IMR-90 (cell line): ENCODE measurements at regions not wholly inside any gene's neighbourhood (a gene's known extent, or its start where the extent isn't known, plus 50 kb on each side); places are given as distances from the start of the nearest gene placed in this dataset.

Experiments
- ATAC-seq: fragments of 200-7000 bp; cut with Tn5 transposase; 2 replicates; pipeline ENCODE4 v1.9.1; 2020; ENCODE audit warnings: low read depth, mild to moderate bottlenecking, moderate library complexity
- BruUV-seq: library from RNA; stranded (reverse); fragments of 400-500 nt; replicated peaks from 2 replicates; lab custom pipeline; 2021; lab: Mats Ljungman, UMichigan
- CTCF ChIA-PET: fragments of 300-600 bp; formaldehyde crosslinking; extraction: SDS; loops from one replicate; lab custom pipeline; 2021; ENCODE audit warnings: antibody characterized with exemption; lab: Yijun Ruan, JAX
- POLR2A ChIA-PET: fragments of 300-600 bp; sonication (Branson Sonifier 250); formaldehyde crosslinking; loops from one replicate; lab custom pipeline; 2022; ENCODE audit warnings: antibody characterized with exemption; ENCODE audit not compliant: unreplicated experiment; lab: Charles Lee
- DNase-seq: peaks from one replicate; pipeline ENCODE4 v3.0.0; 2013
- H2AFZ ChIP-seq: replicated peaks from 2 replicates; pipeline ENCODE3; 2013; ENCODE audit warnings: low read length, mild to moderate bottlenecking; ENCODE audit not compliant: poor library complexity
- H2AK5ac ChIP-seq: 2 replicates; pipeline ENCODE4 v1.6.1; 2013; ENCODE audit warnings: low read depth, low read length, inconsistent platforms
- H2AK9ac ChIP-seq: replicated peaks from 2 replicates; pipeline ENCODE3; 2013; ENCODE audit warnings: mild to moderate bottlenecking, low read depth, low read length, moderate library complexity; ENCODE audit not compliant: poor library complexity
- H2BK120ac ChIP-seq: 2 replicates; pipeline ENCODE4 v1.6.1; 2013; ENCODE audit warnings: low read depth, low read length, inconsistent platforms
- H2BK15ac ChIP-seq: 3 replicates; pipeline ENCODE4 v1.6.1; 2013; ENCODE audit warnings: low read depth, low read length, inconsistent platforms
- H2BK20ac ChIP-seq: 2 replicates; pipeline ENCODE4 v1.6.1; 2013; ENCODE audit warnings: low read depth, mild to moderate bottlenecking, inconsistent platforms, low read length, moderate library complexity
- H2BK5ac ChIP-seq: 2 replicates; pipeline ENCODE4 v1.6.1; 2013; ENCODE audit warnings: mild to moderate bottlenecking, low read depth, low read length, inconsistent platforms; ENCODE audit not compliant: poor library complexity, severe bottlenecking
- H3K14ac ChIP-seq: replicated peaks from 2 replicates; pipeline ENCODE4 v1.6.1; 2013; ENCODE audit warnings: low read depth, low read length, inconsistent platforms
- H3K18ac ChIP-seq: 2 replicates; pipeline ENCODE4 v1.6.1; 2013; ENCODE audit warnings: low read depth, low read length, control low read depth
- H3K23ac ChIP-seq: 2 replicates; pipeline ENCODE4 v1.6.1; 2013; ENCODE audit warnings: low read depth, low read length, inconsistent platforms
- H3K27ac ChIP-seq: 2 replicates; pipeline ENCODE4 v1.5.1; 2013; ENCODE audit warnings: mild to moderate bottlenecking, control low read depth, low read length; ENCODE audit not compliant: insufficient read depth
- H3K27me3 ChIP-seq: 2 replicates; pipeline ENCODE4 v1.6.1; 2013; ENCODE audit warnings: low read length; ENCODE audit not compliant: control insufficient read depth, insufficient read depth
- H3K36me3 ChIP-seq: 2 replicates; pipeline ENCODE4 v1.6.1; 2013; ENCODE audit warnings: low read length, mixed read lengths; ENCODE audit not compliant: control insufficient read depth, insufficient read depth
- H3K4ac ChIP-seq: 2 replicates; pipeline ENCODE4 v1.6.1; 2013; ENCODE audit warnings: low read depth, low read length, inconsistent platforms
- H3K4me1 ChIP-seq: 2 replicates; pipeline ENCODE4 v1.6.1; 2013; ENCODE audit warnings: low read length, mixed read lengths; ENCODE audit not compliant: control insufficient read depth, insufficient read depth
- H3K4me2 ChIP-seq: 2 replicates; pipeline ENCODE4 v1.6.1; 2013; ENCODE audit warnings: low read depth, mild to moderate bottlenecking, control low read depth, low read length, moderate library complexity
- H3K4me3 ChIP-seq: 2 replicates; pipeline ENCODE4 v1.5.1; 2013; ENCODE audit warnings: low read depth, mild to moderate bottlenecking, control low read depth, low read length, moderate library complexity; ENCODE audit not compliant: insufficient read depth
- H3K56ac ChIP-seq: 2 replicates; pipeline ENCODE4 v1.6.1; 2013; ENCODE audit warnings: low read length, inconsistent platforms; ENCODE audit not compliant: insufficient read depth; ENCODE audit errors: extremely low read depth
- H3K79me1 ChIP-seq, 2 experiments: 2 replicates each; pipeline ENCODE4 v1.6.1; 2013; ENCODE audit warnings: low read length in 2 of 2, inconsistent platforms in 1 of 2, low read depth in 1 of 2
- H3K9ac ChIP-seq: 2 replicates; pipeline ENCODE4 v1.6.1; 2013; ENCODE audit warnings: low read depth, low read length, control low read depth
- H3K9me1 ChIP-seq: 2 replicates; pipeline ENCODE4 v1.6.1; 2013; ENCODE audit warnings: low read length, inconsistent platforms; ENCODE audit not compliant: insufficient read depth
- H3K9me3 ChIP-seq: 2 replicates; pipeline ENCODE4 v1.6.1; 2013; ENCODE audit warnings: low read length; ENCODE audit not compliant: control insufficient read depth, insufficient read depth
- H4K20me1 ChIP-seq: 2 replicates; pipeline ENCODE4 v1.6.1; 2013; ENCODE audit warnings: low read length, inconsistent platforms; ENCODE audit not compliant: insufficient read depth
- H4K5ac ChIP-seq: 2 replicates; pipeline ENCODE4 v1.6.1; 2013; ENCODE audit warnings: mild to moderate bottlenecking, low read depth, low read length, control low read depth
- H4K8ac ChIP-seq, 2 experiments: 2 replicates each; pipeline ENCODE4 v1.6.1; 2013; ENCODE audit warnings: low read depth in 2 of 2, low read length in 2 of 2, control low read depth in 1 of 2, inconsistent platforms in 1 of 2
- H4K91ac ChIP-seq: 2 replicates; pipeline ENCODE4 v1.6.1; 2013; ENCODE audit warnings: low read depth, low read length, inconsistent platforms; ENCODE audit not compliant: insufficient read depth
- BHLHE40 ChIP-seq: fragments of 150-350 bp; IDR thresholded peaks from 2 replicates; pipeline ENCODE4 v1.6.1; 2016; ENCODE audit warnings: mild to moderate bottlenecking, low read depth, low read length
- CEBPB ChIP-seq: IDR thresholded peaks from 2 replicates; pipeline ENCODE4 v1.6.1; 2012; ENCODE audit warnings: low read depth, low read length, improper control_type of control experiment
- CTCF ChIP-seq: conservative IDR thresholded peaks from 2 replicates; pipeline ENCODE4 v1.5.1; 2012; ENCODE audit warnings: mild to moderate bottlenecking, low read depth, low read length, improper control_type of control experiment
- FOS ChIP-seq: fragments of 150-350 bp; IDR thresholded peaks from 2 replicates; pipeline ENCODE4 v1.6.1; 2016; ENCODE audit warnings: low read depth, low read length
- MAFK ChIP-seq: IDR thresholded peaks from 2 replicates; pipeline ENCODE4 v1.6.1; 2012; ENCODE audit warnings: low read depth, low read length, improper control_type of control experiment
- MAZ ChIP-seq: IDR thresholded peaks from 2 replicates; pipeline ENCODE4 v1.6.1; 2012; ENCODE audit warnings: low read depth, mild to moderate bottlenecking, low read length, improper control_type of control experiment, moderate library complexity, borderline replicate concordance
- MXI1 ChIP-seq: IDR thresholded peaks from 2 replicates; pipeline ENCODE4 v1.6.1; 2012; ENCODE audit warnings: low read depth, mild to moderate bottlenecking, low read length, moderate library complexity, borderline replicate concordance
- NFE2L2 ChIP-seq: fragments of 150-350 bp; IDR thresholded peaks from 2 replicates; pipeline ENCODE4 v1.6.1; 2016; ENCODE audit warnings: low read depth, mild to moderate bottlenecking, low read length
- POLR2A ChIP-seq: IDR thresholded peaks from 2 replicates; pipeline ENCODE4 v1.6.1; 2012; ENCODE audit warnings: mild to moderate bottlenecking, low read depth, low read length
- RAD21 ChIP-seq: IDR thresholded peaks from 2 replicates; pipeline ENCODE4 v1.6.1; 2012; ENCODE audit warnings: low read length, improper control_type of control experiment
- RCOR1 ChIP-seq: IDR thresholded peaks from 2 replicates; pipeline ENCODE4 v1.6.1; 2012; ENCODE audit warnings: mild to moderate bottlenecking, low read length, improper control_type of control experiment; ENCODE audit not compliant: insufficient replicate concordance
- RFX5 ChIP-seq: IDR thresholded peaks from 2 replicates; pipeline ENCODE4 v1.8.0; 2012; ENCODE audit warnings: low read depth, mild to moderate bottlenecking, low read length, moderate library complexity
- SMC3 ChIP-seq: fragments of 150-350 bp; IDR thresholded peaks from 2 replicates; pipeline ENCODE4 v1.6.1; 2016; ENCODE audit warnings: low read depth, mild to moderate bottlenecking, antibody characterized with exemption, low read length, moderate library complexity
- USF2 ChIP-seq: fragments of 150-350 bp; IDR thresholded peaks from 2 replicates; pipeline ENCODE4 v1.6.1; 2017; ENCODE audit warnings: mild to moderate bottlenecking, antibody characterized with exemption, low read length, low read depth
- WGBS, 2 experiments: methylation state at CpG; one replicate each; pipeline versions ENCODE4 v1.1.5 to v1.1.7; 2013; ENCODE audit warnings: missing lambda C conversion rate in 2 of 2; ENCODE audit not compliant: insufficient read length in 1 of 2; ENCODE audit errors: extremely low coverage in 2 of 2; 5-methylcytosine and 5-hydroxymethylcytosine counted together
- dilution Hi-C: fragments of 300-500 bp; cut with HindIII; formaldehyde crosslinking; loops from one replicate; pipeline ENCODE4 v1.14.3; 2018; ENCODE audit warnings: low sequenced_read_pairs; ENCODE audit not compliant: unreplicated experiment
- in situ Hi-C: fragments of 300-500 bp; cut with MboI; formaldehyde crosslinking; loops from 3 replicates; pipeline ENCODE4 v1.14.3; 2019; ENCODE audit warnings: low sequenced_read_pairs, inconsistent platforms, mixed read lengths
- intact Hi-C: fragments of 100-400 bp; cut with micrococcal nuclease; formaldehyde crosslinking; loops from 2 replicates; pipeline ENCODE4 v1.10.0; 2022

- H2BK5ac ChIP-seq = no peak overlapping the region
- H3K14ac ChIP-seq = no peak overlapping the region
- POLR2A ChIA-PET = no interaction called here
- H2AFZ ChIP-seq = no peak overlapping the region
- peaks cover 8% of the 10 kb centered on the region for H3K9me3 ChIP-seq
- no peak overlapping the region for H2BK15ac ChIP-seq
- no peaks in the 10 kb centered on the region for H4K20me1 ChIP-seq
- TF ChIP-seq USF2 = no peak
- no peak for TF ChIP-seq FOS
- no peak for TF ChIP-seq SMC3
- no peak for TF ChIP-seq RFX5
- no peak for TF ChIP-seq NFE2L2
- TF ChIP-seq MXI1 = no peak
- TF ChIP-seq RCOR1 = no peak
- no peak for TF ChIP-seq BHLHE40
- no peak for TF ChIP-seq CTCF
- no peak for TF ChIP-seq MAFK
- TF ChIP-seq CEBPB = no peak
- TF ChIP-seq POLR2A = no peak
- no peak for TF ChIP-seq RAD21
- TF ChIP-seq MAZ = no peak
- CTCF ChIA-PET = no interaction called here
- no peak overlapping the region for H3K9ac ChIP-seq
- no peaks in the 10 kb centered on the region for H3K4me1 ChIP-seq
- no peaks in the 10 kb centered on the region for H3K79me1 ChIP-seq
- ATAC-seq (no peak), DNase-seq (no peak)
- intact Hi-C loops = no loop called here
- no peak overlapping the region for H2AK5ac ChIP-seq
- BruUV-seq = no TSS peak
- no peaks in the 10 kb centered on the region for H3K36me3 ChIP-seq
- H3K4me2 ChIP-seq = no peak overlapping the region
- no peak overlapping the region for H3K4ac ChIP-seq
- H2AK9ac ChIP-seq = no peak overlapping the region
- dilution Hi-C loops = no loop called here
- H4K5ac ChIP-seq = no peak overlapping the region
- no peak overlapping the region for H3K23ac ChIP-seq
- no peak overlapping the region for H3K18ac ChIP-seq
- no peak overlapping the region for H4K91ac ChIP-seq
- no peak overlapping the region for H2BK20ac ChIP-seq
- H3K56ac ChIP-seq = no peak overlapping the region
- no peaks in the 10 kb centered on the region for H3K27me3 ChIP-seq
- no peak overlapping the region for H3K27ac ChIP-seq
- in situ Hi-C loops = no loop called here
- WGBS, 2 experiments = no CpG with 5 or more reads among the region's 1 CpG
- H3K9me1 ChIP-seq = no peaks in the 10 kb centered on the region
- H4K8ac ChIP-seq = no peak overlapping the region
- H2BK120ac ChIP-seq = no peak overlapping the region
- H3K4me3 ChIP-seq = no peak overlapping the region
Observed at GRCh38 chr10:121323443-121323842, 274.8 kb downstream of the FGFR2 start.
